ENCODE measurements at regions not wholly inside any gene's neighbourhood (a gene's known extent, or its start where the extent isn't known, plus 50 kb on each side); places are given as distances from the start of the nearest gene placed in this dataset.
"Not testable (repeated sequence)": the region's sequence is repeated elsewhere in the genome, so short reads cannot be mapped to it uniquely, and the experiment has no call there.

DNA sequence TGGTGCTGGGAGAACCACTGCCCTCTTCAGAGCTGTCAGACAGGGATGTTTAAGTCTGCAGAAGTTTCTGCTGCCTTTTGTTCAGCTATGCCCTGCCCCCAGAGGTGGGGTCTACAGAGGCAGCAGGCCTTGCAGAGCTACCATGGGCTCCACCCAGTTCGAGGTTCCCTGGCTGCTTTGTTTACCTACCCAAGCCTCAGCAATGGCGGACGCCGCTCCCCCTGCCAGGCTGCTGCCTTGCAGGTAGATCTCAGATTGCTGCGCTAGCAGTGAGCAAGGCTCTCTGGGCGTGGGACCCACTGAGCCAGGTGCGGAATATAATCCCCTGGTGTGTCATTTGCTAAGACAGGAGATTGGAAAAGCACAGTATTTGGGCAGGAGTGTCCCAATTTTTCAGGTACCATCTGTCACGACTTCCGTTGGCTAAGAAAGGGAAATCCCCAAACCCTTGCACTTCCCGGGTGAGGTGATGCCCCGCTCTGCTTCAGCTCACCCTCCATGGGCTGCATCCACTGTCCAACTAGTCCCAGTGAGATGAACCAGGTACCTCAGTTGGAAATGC is 1415.5 kb downstream of the GRIK2 start:
- DNase-seq: not testable (repeated sequence)

GRCh38 chr6:102799051-102799450 is 1405.5 kb downstream of the GRIK2 start:
- no peak for DNase-seq

- DNase-seq: no peak
These were observed 1405.1 kb downstream of the GRIK2 start for GRCh38 chr6:102798636-102799035.

- DNase-seq: no peak
These were observed 1400.2 kb downstream of the GRIK2 start for GRCh38 chr6:102793752-102794151.

GRCh38 chr6:102774326-102774725 is 1380.8 kb downstream of the GRIK2 start:
- no peak for DNase-seq

DNA sequence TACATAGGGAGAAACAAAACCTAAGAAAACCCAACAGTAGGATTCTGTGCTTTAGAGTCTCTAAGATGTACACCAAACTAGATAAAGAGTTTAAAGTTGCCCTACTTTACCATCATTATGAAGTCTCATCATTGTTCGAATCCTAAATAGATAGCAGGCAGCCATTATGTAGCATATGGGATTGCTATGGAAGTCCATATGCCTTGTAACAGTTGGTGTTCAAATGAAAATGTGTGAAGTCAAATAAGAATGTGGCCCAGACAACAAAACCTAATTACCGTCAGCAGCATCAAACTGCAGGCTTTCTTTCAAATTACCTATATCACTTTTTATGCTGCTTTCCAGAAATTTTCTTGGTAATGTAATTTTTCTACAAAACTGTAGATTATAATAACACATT is 1380.1 kb downstream of the GRIK2 start:
- no peak for DNase-seq

DNA sequence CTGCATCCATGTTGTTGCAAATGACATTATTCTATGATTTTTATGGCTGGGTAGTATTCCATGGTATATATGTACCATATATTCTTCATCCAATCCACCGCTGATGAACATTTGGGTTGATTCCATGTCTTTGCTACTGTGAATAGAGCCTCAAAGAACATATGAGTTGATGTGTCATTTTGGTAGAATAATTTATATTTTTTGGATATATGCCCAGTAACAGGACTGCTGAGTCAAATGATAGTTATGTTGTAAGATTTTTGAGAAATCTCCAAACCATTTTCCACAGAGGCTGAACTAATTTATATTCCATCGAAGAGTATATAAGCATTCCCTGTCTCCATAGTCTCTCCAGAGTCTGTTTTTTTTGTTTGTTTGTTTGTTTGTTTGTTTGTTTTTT is 1373.5 kb downstream of the GRIK2 start:
- no peak for DNase-seq

DNA sequence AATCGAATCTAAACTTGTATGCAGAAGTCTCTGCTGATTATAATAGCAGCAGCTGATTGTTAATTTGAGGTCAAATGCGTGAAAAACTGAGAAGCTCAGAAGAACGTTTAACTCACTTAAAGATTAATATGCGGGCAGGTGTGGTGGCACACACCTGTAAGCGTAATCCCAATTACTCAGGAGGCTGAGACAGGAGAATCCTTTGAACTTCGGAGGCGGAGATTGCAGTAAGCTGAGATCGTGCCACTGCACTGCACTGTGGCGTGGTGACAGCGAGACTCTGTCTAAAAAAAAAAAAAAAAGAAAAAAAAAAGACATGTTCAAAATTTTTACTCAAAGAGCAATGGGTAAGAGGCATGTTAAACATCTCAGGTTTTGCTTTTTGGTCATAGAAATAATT is 1370.8 kb downstream of the GRIK2 start:
- no peak for DNase-seq

GRCh38 chr6:102763891-102764290 is 1370.4 kb downstream of the GRIK2 start:
- DNase-seq: no peak

GRCh38 chr6:102761872-102762271 is 1368.4 kb downstream of the GRIK2 start:
- DNase-seq: no peak

GRCh38 chr6:102759415-102759814 is 1365.9 kb downstream of the GRIK2 start:
- DNase-seq: no peak

DNA sequence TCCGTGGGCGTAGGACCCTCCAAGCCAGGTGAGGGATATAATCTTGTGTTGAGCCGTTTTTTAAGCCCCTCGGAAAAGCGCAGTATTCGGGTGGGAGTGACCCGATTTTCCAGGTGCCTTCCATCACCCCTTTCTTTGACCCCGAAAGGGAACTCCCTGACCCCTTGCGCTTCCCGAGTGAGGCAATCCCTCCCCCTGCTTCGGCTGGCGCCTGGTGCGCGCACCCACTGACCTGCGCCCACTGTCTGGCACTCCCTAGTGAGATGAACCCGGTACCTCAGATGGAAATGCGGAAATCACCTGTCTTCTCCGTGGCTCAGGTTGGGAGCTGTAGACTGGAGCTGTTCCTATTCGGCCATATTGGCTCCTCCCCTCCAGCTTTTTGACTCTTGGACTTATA is 1365.0 kb downstream of the GRIK2 start:
- not testable (repeated sequence) for DNase-seq

GRCh38 chr6:102749210-102749971 is 1355.9 kb downstream of the GRIK2 start:
- DNase-seq: no peak

GRCh38 chr6:102746941-102747340 is 1353.4 kb downstream of the GRIK2 start:
- DNase-seq: no peak

DNA sequence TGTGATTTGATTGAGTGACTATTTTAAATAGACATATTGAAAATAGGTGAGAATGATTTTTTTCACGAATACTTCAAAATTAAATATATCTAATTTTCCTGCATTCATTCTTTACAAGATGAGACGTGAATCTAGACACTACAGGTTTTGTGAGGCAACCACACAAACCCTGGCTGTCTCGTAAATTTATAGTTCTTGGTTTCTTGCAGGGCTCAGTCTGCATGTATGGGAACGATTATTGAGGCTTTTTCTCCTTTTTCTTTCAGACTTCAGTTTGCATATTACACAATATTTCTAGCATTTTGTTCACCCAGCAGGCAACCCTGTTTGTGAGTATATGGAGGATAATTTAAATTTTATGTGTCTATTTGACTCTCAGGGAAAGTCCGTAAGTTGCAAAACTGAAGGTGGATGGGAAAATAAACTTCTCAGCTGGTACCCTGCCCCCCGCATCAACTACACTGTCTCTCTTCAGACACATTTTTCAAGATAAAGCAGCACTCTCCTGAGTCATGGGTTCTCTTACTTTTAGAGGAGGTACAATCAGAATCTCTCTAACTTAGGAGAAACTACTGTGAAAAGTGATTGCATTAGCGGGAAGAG is 1349.3 kb downstream of the GRIK2 start:
- no peak for DNase-seq

DNA sequence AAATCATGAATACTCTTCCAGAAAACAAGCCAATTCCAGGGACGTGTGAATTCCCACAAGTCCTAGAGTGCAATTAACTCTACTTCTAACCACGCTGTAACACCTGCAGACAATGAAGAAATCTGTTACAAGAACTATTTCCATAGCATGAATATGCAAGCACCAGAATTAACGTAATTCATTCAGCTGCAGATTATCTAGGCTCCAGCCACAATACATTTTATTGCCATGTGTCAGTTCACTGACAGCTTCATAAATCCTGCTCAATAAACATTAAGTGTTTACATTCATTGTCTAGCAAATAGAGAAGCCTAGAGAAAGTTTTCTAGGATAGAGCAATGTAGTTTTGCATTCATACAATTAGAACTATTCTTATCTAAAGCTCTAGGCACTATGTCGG is 1348.5 kb downstream of the GRIK2 start:
- DNase-seq: no peak

DNA sequence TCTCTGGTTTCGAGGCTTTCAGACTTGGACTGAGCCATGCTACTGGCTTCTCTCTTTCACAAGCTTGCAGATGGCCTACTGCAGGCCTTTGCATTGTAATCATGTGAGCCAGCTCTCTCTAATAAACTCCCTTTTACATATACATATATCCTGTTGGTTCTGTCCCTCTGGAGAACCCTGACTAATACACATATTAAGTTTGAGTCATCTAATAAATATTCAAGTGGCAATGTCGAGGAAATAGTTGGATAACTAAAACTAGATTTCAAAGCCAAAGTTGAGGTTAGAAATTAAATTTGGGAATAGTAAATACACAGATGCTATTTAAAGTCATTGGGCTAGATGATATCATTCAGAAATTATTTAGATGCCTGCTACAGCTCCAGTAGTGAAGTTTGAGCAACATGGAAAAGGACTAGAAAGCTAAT is 1343.4 kb downstream of the GRIK2 start:
- DNase-seq: no peak

DNA sequence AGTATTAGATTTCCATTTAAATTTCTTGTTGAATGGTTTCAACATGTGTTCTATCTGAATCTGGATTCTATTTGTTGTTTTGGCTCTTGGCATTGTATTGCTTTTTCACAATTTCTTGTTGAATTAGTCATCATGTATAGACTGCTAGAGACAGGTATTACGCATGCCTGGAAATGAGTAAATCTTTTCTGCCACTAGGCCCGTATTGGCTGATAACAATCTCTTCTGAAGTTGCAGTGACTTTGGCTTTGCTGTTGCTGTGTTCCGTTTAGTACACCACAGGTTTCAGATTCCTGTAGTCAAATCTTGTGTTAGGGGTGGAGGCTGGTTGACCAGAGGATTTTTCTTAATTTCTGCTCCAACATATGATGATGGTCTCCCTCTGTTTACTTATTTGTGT is 1339.4 kb downstream of the GRIK2 start:
- DNase-seq: no peak

- DNase-seq: not testable (repeated sequence)
These were observed 1328.6 kb downstream of the GRIK2 start for GRCh38 chr6:102722086-102722485.

DNA sequence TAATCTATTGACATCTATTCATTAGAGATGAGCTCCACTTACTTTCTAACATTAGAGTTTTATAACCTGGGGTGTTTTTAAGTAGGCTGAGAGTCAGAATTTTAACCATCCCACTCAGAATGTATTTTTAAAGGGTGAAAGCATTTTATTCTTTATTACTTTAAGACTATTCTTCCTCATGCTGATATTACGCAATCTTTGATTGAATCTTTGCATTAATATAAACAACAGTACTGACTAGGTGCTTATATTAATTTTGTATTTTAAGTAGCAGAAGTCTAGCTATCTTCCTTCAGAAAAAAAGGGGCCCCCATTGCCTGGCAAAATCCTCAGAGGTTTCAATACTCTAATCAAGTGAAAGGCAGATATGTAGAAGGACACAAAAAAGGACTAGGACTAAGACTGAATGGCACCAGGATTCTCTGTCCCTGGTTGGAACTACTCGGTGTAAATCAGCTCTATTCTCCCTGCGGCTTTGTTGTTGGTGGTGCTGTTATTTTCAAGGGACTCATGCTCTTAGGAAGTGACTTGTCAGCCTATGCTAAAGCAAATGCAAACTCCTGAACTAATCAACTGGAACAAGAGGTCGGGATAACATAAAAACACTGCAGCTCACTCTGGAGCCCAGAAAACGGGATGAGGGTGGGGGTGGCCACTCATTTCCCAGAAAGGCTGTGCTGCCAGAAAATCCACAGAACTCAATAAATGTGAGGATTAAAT is 1324.4 kb downstream of the GRIK2 start:
- DNase-seq: no peak

GRCh38 chr6:102717252-102717651 is 1323.7 kb downstream of the GRIK2 start:
- DNase-seq: no peak

DNA sequence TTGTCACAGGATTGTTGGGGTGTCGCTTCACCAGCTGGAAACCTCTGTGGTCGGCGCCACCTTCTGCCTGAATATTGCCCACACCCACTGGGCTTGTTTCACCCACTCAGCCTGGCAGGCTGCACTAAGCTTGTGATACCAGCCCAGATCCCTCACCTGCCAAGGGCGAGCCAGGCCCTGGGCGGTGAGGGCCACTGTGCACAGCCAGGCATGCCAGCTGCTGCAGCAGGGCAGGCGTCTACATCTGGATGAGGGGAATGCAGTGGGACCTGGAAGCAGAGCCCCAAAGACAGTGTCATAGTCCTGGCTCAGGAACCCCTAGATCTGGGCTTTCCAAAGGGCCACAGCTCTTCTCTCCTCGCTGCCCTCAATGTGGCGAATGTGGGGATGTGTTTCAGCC is 1307.5 kb downstream of the GRIK2 start:
- no peak for DNase-seq

DNA sequence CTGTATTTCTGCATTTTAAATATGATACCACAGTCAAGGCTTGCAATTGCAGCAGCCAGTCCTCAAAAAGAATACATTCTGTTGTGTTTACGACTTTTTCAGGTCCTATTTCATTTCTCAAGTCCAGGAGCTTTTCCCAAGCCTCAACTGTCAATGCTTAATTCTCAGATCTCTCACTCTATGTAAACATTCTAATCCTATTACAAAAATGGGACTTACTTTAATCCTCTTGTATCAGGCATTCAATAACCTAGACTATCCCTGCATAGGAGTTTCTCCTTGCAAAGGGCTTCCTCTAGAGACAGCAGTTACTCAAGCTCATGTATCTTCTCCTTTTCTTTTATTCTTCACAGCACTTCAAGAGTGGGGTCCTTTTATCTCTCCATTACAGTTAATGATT is 1293.0 kb downstream of the GRIK2 start:
- DNase-seq: no peak

- DNase-seq: no peak
These were observed 1286.9 kb downstream of the GRIK2 start for GRCh38 chr6:102680413-102680812.

Measured in right forelimb (tissue), 1 donor.